GM13976 (cell line): ENCODE measurements at regions not wholly inside any gene's neighbourhood (a gene's known extent, or its start where the extent isn't known, plus 50 kb on each side); places are given as distances from the start of the nearest gene placed in this dataset.

ENCODE experiments used
- DNase-seq: peaks from one replicate; pipeline ENCODE4 v3.0.0; 2012; ENCODE audit warnings: low spot score
- CTCF ChIP-seq: IDR thresholded peaks from 2 replicates; pipeline ENCODE4 v1.5.1; 2012; ENCODE audit warnings: borderline replicate concordance, mild to moderate bottlenecking; ENCODE audit not compliant: insufficient read depth; ENCODE audit errors: extremely low read depth, missing control alignments, control extremely low read depth
- in situ Hi-C: fragments of 300-500 bp; cut with MboI; formaldehyde crosslinking; loops from one replicate; pipeline ENCODE4 v1.12.0; 2022; ENCODE audit warnings: low sequenced_read_pairs, mixed read lengths, inconsistent platforms; ENCODE audit not compliant: unreplicated experiment

- in situ Hi-C loops, result no loop called here
- TF ChIP-seq CTCF, result no peak
Observed at GRCh38 chr10:33416691-33417090, 82.2 kb upstream of the NRP1 start.

GRCh38 chr10:33416209-33416608, 81.7 kb upstream of the NRP1 start:
- DNase-seq, result no peak
- no peak for TF ChIP-seq CTCF
- in situ Hi-C loops, result no loop called here

More at GRCh38 chr10:33416691-33417090, 82.2 kb upstream of the NRP1 start:
- no peak for DNase-seq

- DNase-seq, result no peak
- in situ Hi-C loops, result no loop called here
- TF ChIP-seq CTCF, result no peak
Observed at GRCh38 chr10:33414841-33415240, 80.4 kb upstream of the NRP1 start.

- in situ Hi-C loops, result no loop called here
- no peak for TF ChIP-seq CTCF
- no peak for DNase-seq
Observed at GRCh38 chr10:33412653-33413361, 78.3 kb upstream of the NRP1 start.

- in situ Hi-C loops, result no loop called here
- no peak for DNase-seq
- TF ChIP-seq CTCF, result no peak
Observed at GRCh38 chr10:33412241-33412640, 77.8 kb upstream of the NRP1 start.

GRCh38 chr10:33410860-33411234, 76.4 kb upstream of the NRP1 start:
- no peak for DNase-seq
- in situ Hi-C loops, result no loop called here
- TF ChIP-seq CTCF, result no peak
